NCI-H460 (cell line): ENCODE measurements at regions not wholly inside any gene's neighbourhood (a gene's known extent, or its start where the extent isn't known, plus 50 kb on each side); places are given as distances from the start of the nearest gene placed in this dataset.
A peak's percentile ranks its signal among the peaks of the same experiment; 100 is the strongest.
"Not testable (repeated sequence)": the region's sequence is repeated elsewhere in the genome, so short reads cannot be mapped to it uniquely, and the experiment has no call there.

ENCODE experiments used
- DNase-seq: peaks from one replicate; pipeline ENCODE4 v3.0.0-alpha.2; 2016; ENCODE audit warnings: low read depth; ENCODE audit errors: extremely low read depth

DNA sequence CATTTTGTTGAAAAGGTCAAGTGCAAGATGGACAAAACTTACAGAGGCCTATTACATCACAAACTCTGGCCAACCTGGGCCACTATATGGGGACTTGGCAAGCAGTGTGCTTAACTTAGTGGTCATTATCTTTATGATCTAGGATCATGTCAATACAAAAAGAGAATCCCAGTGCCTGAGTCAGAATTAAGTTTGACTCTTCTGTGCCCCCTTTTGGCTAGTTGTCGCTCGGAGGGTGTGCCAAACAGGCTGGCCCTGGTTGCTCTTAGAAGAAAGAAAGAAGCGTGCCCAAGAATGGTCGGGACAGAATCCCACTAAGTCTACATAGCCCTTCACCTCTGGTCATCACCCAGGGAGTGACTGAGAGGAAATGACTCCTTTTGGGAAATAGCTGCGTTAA lies 100.1 kb downstream of the EIF4E start:
- no peak for DNase-seq

DNA sequence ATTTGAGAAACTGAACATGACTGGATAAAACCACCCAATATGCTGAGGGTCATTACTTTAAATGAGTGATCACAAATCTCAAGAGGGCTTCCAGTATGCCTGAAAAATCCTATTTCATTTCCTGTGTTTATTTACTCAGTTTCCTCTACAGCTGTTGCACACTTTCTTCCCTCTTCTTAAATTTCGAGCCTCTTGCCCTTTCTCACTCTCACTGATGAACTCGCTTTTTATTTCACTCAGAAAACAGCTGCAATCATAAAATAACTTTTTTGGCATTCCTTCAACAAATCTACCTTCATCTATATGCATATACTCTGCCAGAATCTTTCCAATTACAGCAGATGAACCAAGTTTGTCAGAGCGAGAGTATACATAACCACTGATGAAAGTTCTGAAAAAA lies 101.3 kb downstream of the EIF4E start:
- DNase-seq, result no peak

DNA sequence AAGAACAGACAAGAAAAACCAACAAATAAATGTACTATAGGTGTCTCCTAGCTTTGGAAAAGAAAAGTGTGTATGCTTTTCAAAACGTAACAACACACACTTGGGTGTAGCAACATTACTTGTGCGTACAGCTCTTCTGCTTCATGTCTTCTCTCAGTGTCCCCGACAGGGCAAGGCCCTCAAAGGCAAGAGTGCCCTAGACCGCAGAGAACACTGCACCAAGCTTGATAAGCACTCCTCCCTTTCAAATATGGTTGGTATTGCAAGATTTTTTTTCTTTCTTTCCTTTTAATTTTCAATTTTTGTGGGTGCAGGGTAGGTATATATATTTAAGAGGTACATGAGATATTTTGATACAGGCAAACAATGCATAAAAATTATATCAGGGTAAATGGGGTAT lies 106.8 kb downstream of the EIF4E start:
- no peak for DNase-seq

DNA sequence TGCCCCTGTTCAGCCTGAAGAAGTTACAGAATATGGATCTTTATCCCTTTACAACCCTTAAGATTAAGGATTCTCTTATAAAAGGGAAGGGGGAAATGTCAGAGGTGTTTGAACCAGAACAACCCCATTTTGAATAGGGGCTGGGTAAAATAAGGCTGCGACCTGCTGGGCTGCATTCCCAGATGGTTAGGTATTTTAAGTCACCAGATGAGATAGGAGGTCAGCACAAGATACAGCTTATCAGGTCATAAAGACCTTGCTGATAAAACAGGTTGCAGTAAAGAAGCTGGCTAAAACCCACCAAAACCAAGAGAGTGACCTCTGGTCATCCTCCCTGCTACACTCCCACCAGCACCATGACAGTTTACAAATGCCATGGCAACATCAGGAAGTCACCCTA lies 110.8 kb downstream of the EIF4E start:
- DNase-seq, result not testable (repeated sequence)

DNA sequence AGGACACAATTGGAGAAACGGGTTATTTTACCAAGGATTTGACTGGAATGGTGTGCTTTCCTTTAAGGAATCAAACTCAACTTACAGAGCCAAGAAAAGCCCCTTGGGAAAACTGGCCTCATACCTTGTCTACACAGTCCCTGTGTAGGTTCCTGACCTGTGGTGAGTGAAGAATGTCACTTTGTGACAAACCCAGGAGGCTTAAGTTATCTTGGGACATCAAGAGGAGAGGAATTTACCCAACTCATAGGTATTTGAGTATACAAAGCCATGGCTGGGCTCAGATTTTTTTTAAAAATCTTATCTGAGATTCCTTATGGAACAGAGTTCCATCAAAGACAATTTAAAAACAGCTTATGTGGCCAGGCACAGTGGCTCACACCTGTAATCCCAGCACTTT lies 112.1 kb downstream of the EIF4E start:
- DNase-seq, result no peak

DNA sequence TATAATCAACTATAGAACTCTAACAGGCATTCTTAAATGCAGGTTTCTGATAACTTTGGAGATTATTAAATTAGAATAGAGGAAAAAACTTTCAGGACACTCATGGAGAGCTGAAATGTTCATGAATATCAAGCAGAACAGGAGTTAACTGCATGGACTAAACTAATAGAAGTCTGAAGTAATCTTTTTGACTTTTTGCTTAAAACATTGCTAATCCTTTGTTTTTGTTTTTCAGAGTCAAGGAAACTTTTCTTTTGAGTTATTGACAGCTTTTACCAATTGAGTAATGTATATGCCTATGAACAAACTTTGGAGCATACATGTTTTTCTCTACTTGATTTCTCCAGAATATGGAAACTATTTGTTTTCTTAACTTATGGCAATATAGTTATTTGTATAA lies 112.5 kb downstream of the EIF4E start:
- DNase-seq, result no peak

DNA sequence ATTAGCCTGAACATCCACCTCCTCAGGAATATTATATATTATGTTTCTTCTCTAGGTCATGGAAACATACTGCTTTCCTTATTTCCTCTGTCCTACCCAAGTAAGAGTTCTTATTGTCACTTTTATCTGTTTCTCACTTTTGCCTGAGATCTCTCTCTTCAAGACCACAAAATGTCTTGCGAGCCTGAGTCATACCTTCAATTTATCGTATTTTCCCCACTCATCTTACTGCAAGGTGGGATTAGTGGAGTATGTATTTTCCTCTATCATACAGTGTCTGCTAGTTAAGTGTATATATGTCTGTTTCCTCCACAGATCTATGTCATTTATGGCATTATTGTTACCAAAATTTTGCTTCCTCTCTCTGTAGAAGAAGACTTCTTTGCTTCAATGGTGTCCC lies 124.5 kb downstream of the EIF4E start:
- no peak for DNase-seq

DNA sequence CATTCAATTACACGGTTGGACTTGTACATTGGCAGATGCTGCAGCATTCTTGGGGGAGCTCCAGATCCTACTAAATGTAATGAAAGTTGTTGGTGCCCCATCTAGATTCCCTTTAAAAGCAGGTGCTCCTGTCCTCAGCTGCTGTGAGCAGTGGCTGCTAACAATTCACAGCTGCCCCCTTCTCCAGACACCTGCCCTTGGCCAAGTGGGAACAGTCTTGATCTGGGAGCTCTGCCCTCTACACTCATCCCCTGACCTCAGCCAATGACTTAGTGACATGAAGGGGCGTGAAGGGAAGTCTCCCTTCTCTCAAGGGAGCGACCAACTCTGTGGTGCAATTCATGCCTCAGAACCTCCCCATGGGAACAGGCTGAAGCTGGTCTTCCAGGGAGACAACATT lies 125.7 kb downstream of the EIF4E start:
- DNase-seq, result no peak

DNA sequence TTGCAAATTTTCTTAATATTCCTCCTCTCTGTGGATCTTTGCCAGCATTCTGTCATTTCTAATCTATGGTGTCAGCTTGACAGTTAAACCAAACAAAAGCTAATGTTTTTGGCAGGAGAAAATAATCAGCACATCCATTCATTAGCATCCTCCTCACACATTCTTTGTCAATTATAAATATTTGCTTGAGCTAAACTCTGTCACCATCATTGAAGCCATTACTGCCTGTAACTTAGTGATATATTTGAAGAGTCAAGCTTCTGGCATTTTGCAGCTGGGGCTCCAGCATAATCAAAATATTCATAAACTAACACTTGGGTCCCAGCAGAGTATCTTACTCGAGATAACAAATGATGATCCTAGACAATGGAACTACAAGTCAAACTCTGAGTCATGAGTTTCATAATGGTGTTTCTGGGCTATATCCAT lies 126.1 kb downstream of the EIF4E start:
- DNase-seq, result no peak

DNA sequence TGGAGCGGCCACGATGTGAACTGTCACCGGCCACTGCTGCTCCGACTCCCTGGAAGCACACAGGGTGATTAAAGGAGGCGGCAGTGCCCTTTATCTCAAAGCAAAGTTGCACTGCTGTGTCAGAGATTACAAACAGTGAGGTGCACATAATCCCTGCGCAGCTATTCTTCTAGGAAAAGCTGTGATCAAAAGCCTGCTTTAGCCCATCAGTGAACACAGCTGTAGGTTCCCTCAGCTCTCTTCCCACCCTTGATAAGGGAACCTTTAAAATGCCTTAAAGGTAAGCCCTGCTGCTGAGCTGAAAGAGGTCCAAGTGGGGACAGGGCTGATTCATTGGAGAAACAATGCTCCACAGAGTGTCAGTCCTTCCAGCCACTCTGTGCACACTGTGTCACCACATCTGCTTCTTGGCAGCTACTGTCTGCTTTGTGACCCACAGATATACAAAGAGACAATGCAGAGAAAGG lies 127.6 kb downstream of the EIF4E start:
- no peak for DNase-seq

DNA sequence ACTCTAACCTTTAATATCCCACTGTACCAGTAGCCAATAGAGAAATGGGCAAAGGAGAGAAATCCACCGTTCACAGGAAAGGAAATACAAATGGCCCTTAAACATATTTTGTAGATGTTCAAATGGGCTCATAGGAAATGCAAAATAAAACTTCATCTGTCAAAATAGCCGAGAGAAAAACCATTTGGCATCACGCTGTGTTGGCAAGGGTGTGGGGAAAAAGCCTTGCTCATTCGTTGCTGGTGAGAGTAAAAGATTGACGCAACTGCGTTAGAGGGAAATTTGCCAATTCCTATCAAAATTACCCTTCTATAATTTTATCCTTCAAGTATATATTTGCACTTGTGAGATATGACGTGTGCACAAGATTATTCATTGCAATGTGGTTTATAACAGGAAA lies 131.9 kb downstream of the EIF4E start:
- DNase-seq, result no peak

DNA sequence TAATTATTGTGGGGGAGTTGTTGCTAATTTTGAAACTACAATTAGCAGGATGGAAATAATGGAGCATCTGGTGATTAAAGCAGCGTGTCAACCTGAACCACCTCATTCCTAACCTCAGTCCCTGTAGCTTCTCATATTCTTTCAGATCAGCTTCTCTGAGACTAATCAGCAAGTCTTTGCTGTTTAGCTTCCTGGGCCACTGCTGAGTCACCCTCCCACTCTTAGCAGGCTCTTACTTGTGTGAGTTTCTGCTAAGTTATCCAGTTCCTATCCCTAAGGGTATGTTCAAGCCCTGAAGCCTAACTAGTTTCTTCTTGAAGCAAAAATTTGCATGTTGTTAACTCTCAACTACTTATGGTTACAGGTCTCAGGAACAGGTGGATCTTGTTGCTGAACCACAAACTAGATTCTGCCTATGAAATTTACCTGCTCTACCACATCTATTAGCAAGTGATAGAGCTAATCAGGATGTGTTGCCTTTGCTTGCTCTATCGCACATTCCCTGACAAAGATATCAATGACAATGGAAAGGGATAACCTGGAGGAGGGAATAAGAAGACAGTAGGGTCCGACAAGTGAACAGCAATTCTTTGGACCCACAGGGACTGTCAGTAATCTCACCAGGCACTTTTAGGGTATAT lies 134.2 kb downstream of the EIF4E start:
- no peak for DNase-seq

DNA sequence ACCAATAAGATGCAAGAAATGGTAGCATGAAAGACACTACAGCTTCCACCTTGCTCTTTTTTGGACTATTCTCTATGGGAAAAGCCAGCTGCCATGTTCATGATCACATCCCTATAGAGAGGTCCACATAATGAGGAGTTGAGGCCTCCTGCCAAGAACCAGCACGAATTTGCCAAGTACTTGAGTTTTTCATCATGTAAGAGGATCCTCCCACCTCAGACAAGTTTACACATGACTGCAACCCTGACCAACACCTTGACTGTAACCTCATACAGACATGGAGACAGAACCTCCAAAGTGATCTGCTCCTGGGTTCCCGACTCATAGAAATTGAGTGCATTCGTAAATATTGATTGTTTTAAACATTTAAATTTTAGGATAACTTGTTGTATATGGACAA lies 135.2 kb upstream of the TSPAN5 start:
- no peak for DNase-seq

DNA sequence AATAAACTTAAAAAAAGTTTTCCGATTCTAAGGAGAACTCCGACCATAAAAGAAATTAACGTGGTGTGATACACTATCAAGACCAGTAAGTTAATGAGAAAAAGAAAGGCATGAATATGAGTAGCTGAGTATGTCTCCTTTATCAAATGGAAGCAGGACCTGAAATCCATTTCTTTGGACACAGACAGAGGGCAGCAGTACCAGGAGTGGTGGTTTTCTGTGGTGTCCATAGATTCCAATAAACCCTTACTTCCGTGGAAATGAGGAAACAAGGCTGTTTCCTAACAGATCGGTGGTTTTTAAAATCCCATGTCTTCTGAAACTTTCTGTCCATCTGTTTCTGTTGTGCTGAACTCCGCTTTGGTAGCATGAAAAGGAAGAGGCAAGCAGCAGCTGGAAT lies 128.5 kb upstream of the TSPAN5 start:
- no peak for DNase-seq

DNA sequence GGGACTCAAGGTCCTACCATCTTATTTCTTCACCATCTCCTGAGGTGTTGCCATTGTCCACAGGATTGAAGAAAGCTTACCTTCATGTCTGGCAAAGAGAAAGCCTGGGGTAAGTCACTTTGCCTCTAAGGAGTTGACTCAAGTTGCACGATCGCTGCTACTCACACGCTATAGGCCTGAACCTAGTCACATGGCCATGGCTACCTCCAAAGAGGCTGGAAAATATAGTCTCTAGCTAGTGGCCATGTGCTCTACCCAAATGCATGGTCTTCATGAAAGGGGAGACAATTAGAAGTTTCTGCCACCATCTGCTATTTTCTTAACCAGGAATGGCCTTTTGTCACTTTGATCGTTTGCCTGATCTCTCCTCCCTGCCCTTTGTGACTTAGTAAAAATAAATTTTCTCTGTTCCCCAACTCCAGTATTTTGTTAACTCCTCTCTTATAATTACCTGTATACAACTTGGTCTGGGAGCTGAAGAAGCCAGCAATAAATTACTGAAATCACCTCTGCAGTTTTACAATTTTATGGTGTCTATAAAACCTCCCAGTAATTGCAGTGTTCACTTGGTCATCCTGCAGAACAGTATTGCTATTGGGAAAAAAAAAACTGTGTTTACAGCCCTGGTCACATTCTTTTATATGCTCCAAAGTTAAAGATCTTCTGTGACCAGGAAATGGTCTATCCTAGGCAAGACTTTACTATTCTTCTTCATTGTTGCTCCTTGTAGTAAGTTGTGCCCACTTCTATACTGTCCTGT lies 126.7 kb upstream of the TSPAN5 start:
- no peak for DNase-seq

DNA sequence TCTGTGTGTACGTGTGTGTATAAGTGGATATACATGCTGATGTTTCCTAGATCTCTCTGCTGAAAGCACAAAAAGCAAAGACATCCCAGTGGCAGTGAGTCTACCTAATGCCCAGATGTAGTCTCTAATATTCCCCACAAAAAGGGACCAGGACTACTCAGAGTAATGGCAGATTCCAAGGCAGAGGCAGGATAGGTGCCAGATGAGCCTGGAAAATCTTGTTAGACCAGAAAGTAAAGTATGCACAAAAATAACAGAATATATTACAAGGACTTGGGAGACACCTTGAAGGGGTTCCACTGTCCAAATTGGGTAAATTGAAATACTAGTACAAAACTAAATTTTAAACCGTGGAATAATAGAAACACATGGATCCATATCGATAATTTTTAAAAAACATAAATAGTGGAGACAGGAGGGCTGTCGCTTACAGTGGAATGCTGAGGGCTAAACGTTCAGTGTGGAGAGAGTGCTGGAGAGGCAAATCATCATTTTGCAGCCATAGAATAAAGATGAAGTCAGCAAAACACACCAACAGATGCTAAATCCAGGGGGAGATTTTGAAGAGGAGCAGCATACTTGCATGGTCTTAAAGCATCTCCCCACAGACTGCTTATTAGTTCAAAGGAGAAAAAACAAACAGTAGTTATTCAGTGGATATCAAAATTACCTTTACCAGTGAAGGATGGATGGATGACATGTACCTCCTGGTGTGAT lies 123.4 kb upstream of the TSPAN5 start:
- no peak for DNase-seq

DNA sequence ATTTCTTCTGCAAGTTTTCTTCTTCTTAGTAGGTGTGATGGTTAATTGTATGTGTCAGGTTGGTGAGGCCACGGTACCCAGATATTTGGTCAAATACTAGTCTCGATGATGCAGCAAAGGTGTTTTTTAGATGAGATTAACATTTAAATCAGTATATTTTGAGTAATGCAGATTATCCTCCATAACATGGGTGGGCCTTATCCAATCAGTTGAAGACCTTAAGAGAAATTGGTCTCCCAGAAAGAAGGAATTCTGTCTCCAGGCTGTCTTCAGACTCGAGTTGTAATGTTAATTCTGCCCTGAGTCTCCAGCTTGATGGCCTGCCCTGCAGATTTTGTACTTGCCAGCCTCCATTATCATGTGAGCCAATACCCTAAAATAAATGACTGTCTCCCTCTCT lies 122.5 kb upstream of the TSPAN5 start:
- DNase-seq, result no peak

DNA sequence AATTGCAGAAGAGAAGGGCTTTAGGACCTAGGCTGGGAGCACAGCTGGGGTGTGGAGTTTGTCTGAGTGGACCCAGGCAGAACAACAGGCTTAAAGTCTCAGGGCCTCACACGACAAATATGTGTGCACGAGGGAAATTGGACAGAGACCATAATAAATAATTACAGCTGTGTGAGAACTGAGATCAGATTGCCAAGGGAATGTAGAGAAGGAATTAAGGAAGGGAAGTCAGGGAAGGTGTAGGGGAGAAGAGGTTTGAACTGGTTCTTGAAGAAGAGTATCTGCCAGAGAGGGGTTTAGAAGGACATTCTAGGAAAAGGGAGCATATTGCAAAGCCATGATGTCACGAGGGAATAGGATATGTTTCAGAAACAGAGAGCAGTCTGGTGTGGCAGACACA lies 120.7 kb upstream of the TSPAN5 start:
- no peak for DNase-seq

DNA sequence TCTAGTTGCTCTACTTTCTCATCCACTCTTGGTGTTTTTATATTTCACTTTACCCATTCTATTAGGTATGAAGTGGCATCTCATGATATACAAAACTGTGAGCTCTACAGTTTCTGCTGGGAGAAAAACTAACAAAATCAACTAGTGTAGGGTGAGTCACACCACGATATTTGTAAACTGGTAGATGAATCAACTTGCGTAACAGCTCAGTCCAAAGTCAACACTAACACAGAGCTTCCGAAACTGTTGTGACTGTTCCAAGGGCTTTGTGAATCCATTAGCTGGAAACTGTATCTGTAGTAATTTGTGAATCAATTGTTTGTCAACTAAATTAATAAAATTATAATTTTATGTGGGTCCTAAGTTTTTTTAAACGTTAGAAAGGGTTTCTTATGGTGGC lies 119.8 kb upstream of the TSPAN5 start:
- DNase-seq, result peak; percentile 59

DNA sequence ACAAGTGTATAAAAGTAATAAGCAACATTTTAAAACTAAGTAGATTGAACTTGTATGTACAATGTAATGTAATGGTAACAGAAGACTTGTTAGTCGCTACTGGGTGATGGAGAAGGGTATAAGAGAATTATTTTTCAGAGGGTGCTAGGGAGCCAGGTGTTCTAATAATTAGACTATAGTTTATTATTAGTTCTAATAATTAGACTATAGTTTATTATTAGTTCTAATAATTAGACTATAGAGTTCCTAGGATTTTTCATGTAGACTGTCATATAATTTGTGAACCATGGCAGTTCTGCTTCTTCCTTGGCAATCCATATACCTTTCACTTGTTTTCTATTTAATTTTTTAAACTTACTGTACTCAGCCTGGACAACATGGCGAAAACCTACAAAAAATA lies 117.3 kb upstream of the TSPAN5 start:
- DNase-seq, result no peak

DNA sequence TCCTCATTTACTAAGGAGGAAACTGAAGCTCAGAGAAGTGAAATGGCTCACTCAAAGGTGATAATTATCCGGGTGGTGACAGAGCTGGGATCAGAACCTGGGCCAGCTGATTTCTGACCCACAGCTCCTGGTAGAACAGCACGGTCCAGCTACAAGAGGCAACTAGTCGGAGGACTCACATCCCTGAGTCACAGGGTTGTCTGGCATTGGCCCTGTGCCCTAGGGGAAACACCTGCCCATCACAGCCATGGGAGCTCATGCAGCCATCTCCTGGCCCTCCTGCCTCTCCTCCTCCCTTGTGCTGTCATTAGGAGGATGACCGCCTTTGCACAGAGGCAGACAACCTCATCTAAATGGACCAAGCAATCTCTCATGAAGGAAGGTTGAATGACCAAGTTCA lies 115.2 kb upstream of the TSPAN5 start:
- DNase-seq, result no peak
